IMR-90 (cell line): ENCODE measurements at regions not wholly inside any gene's neighbourhood (a gene's known extent, or its start where the extent isn't known, plus 50 kb on each side); places are given as distances from the start of the nearest gene placed in this dataset.

Source experiments
- ATAC-seq: fragments of 200-7000 bp; cut with Tn5 transposase; 2 replicates; pipeline ENCODE4 v1.9.1; 2020; ENCODE audit warnings: low read depth, mild to moderate bottlenecking, moderate library complexity
- BruUV-seq: library from RNA; stranded (reverse); fragments of 400-500 nt; replicated peaks from 2 replicates; lab custom pipeline; 2021; lab: Mats Ljungman, UMichigan
- CTCF ChIA-PET: fragments of 300-600 bp; formaldehyde crosslinking; extraction: SDS; loops from one replicate; lab custom pipeline; 2021; ENCODE audit warnings: antibody characterized with exemption; lab: Yijun Ruan, JAX
- POLR2A ChIA-PET: fragments of 300-600 bp; sonication (Branson Sonifier 250); formaldehyde crosslinking; loops from one replicate; lab custom pipeline; 2022; ENCODE audit warnings: antibody characterized with exemption; ENCODE audit not compliant: unreplicated experiment; lab: Charles Lee
- DNase-seq: peaks from one replicate; pipeline ENCODE4 v3.0.0; 2013
- H2AFZ ChIP-seq: replicated peaks from 2 replicates; pipeline ENCODE3; 2013; ENCODE audit warnings: low read length, mild to moderate bottlenecking; ENCODE audit not compliant: poor library complexity
- H2AK5ac ChIP-seq: 2 replicates; pipeline ENCODE4 v1.6.1; 2013; ENCODE audit warnings: low read depth, low read length, inconsistent platforms
- H2AK9ac ChIP-seq: replicated peaks from 2 replicates; pipeline ENCODE3; 2013; ENCODE audit warnings: mild to moderate bottlenecking, low read depth, low read length, moderate library complexity; ENCODE audit not compliant: poor library complexity
- H2BK120ac ChIP-seq: 2 replicates; pipeline ENCODE4 v1.6.1; 2013; ENCODE audit warnings: low read depth, low read length, inconsistent platforms
- H2BK15ac ChIP-seq: 3 replicates; pipeline ENCODE4 v1.6.1; 2013; ENCODE audit warnings: low read depth, low read length, inconsistent platforms
- H2BK20ac ChIP-seq: 2 replicates; pipeline ENCODE4 v1.6.1; 2013; ENCODE audit warnings: low read depth, mild to moderate bottlenecking, inconsistent platforms, low read length, moderate library complexity
- H2BK5ac ChIP-seq: 2 replicates; pipeline ENCODE4 v1.6.1; 2013; ENCODE audit warnings: mild to moderate bottlenecking, low read depth, low read length, inconsistent platforms; ENCODE audit not compliant: poor library complexity, severe bottlenecking
- H3K14ac ChIP-seq: replicated peaks from 2 replicates; pipeline ENCODE4 v1.6.1; 2013; ENCODE audit warnings: low read depth, low read length, inconsistent platforms
- H3K18ac ChIP-seq: 2 replicates; pipeline ENCODE4 v1.6.1; 2013; ENCODE audit warnings: low read depth, low read length, control low read depth
- H3K23ac ChIP-seq: 2 replicates; pipeline ENCODE4 v1.6.1; 2013; ENCODE audit warnings: low read depth, low read length, inconsistent platforms
- H3K27ac ChIP-seq: 2 replicates; pipeline ENCODE4 v1.5.1; 2013; ENCODE audit warnings: mild to moderate bottlenecking, control low read depth, low read length; ENCODE audit not compliant: insufficient read depth
- H3K27me3 ChIP-seq: 2 replicates; pipeline ENCODE4 v1.6.1; 2013; ENCODE audit warnings: low read length; ENCODE audit not compliant: control insufficient read depth, insufficient read depth
- H3K36me3 ChIP-seq: 2 replicates; pipeline ENCODE4 v1.6.1; 2013; ENCODE audit warnings: low read length, mixed read lengths; ENCODE audit not compliant: control insufficient read depth, insufficient read depth
- H3K4ac ChIP-seq: 2 replicates; pipeline ENCODE4 v1.6.1; 2013; ENCODE audit warnings: low read depth, low read length, inconsistent platforms
- H3K4me1 ChIP-seq: 2 replicates; pipeline ENCODE4 v1.6.1; 2013; ENCODE audit warnings: low read length, mixed read lengths; ENCODE audit not compliant: control insufficient read depth, insufficient read depth
- H3K4me2 ChIP-seq: 2 replicates; pipeline ENCODE4 v1.6.1; 2013; ENCODE audit warnings: low read depth, mild to moderate bottlenecking, control low read depth, low read length, moderate library complexity
- H3K4me3 ChIP-seq: 2 replicates; pipeline ENCODE4 v1.5.1; 2013; ENCODE audit warnings: low read depth, mild to moderate bottlenecking, control low read depth, low read length, moderate library complexity; ENCODE audit not compliant: insufficient read depth
- H3K56ac ChIP-seq: 2 replicates; pipeline ENCODE4 v1.6.1; 2013; ENCODE audit warnings: low read length, inconsistent platforms; ENCODE audit not compliant: insufficient read depth; ENCODE audit errors: extremely low read depth
- H3K79me1 ChIP-seq, 2 experiments: 2 replicates each; pipeline ENCODE4 v1.6.1; 2013; ENCODE audit warnings: low read length in 2 of 2, inconsistent platforms in 1 of 2, low read depth in 1 of 2
- H3K9ac ChIP-seq: 2 replicates; pipeline ENCODE4 v1.6.1; 2013; ENCODE audit warnings: low read depth, low read length, control low read depth
- H3K9me1 ChIP-seq: 2 replicates; pipeline ENCODE4 v1.6.1; 2013; ENCODE audit warnings: low read length, inconsistent platforms; ENCODE audit not compliant: insufficient read depth
- H3K9me3 ChIP-seq: 2 replicates; pipeline ENCODE4 v1.6.1; 2013; ENCODE audit warnings: low read length; ENCODE audit not compliant: control insufficient read depth, insufficient read depth
- H4K20me1 ChIP-seq: 2 replicates; pipeline ENCODE4 v1.6.1; 2013; ENCODE audit warnings: low read length, inconsistent platforms; ENCODE audit not compliant: insufficient read depth
- H4K5ac ChIP-seq: 2 replicates; pipeline ENCODE4 v1.6.1; 2013; ENCODE audit warnings: mild to moderate bottlenecking, low read depth, low read length, control low read depth
- H4K8ac ChIP-seq, 2 experiments: 2 replicates each; pipeline ENCODE4 v1.6.1; 2013; ENCODE audit warnings: low read depth in 2 of 2, low read length in 2 of 2, control low read depth in 1 of 2, inconsistent platforms in 1 of 2
- H4K91ac ChIP-seq: 2 replicates; pipeline ENCODE4 v1.6.1; 2013; ENCODE audit warnings: low read depth, low read length, inconsistent platforms; ENCODE audit not compliant: insufficient read depth
- CEBPB ChIP-seq: IDR thresholded peaks from 2 replicates; pipeline ENCODE4 v1.6.1; 2012; ENCODE audit warnings: low read depth, low read length, improper control_type of control experiment
- CHD1 ChIP-seq: IDR thresholded peaks from 2 replicates; pipeline ENCODE4 v1.6.1; 2012; ENCODE audit warnings: low read depth, low read length, improper control_type of control experiment
- ELK1 ChIP-seq: fragments of 150-350 bp; IDR thresholded peaks from 2 replicates; pipeline ENCODE4 v1.6.1; 2016; ENCODE audit warnings: low read depth, mild to moderate bottlenecking, low read length, moderate library complexity, borderline replicate concordance
- MAFK ChIP-seq: IDR thresholded peaks from 2 replicates; pipeline ENCODE4 v1.6.1; 2012; ENCODE audit warnings: low read depth, low read length, improper control_type of control experiment
- MAZ ChIP-seq: IDR thresholded peaks from 2 replicates; pipeline ENCODE4 v1.6.1; 2012; ENCODE audit warnings: low read depth, mild to moderate bottlenecking, low read length, improper control_type of control experiment, moderate library complexity, borderline replicate concordance
- MXI1 ChIP-seq: IDR thresholded peaks from 2 replicates; pipeline ENCODE4 v1.6.1; 2012; ENCODE audit warnings: low read depth, mild to moderate bottlenecking, low read length, moderate library complexity, borderline replicate concordance
- NFE2L2 ChIP-seq: fragments of 150-350 bp; IDR thresholded peaks from 2 replicates; pipeline ENCODE4 v1.6.1; 2016; ENCODE audit warnings: low read depth, mild to moderate bottlenecking, low read length
- POLR2A ChIP-seq: IDR thresholded peaks from 2 replicates; pipeline ENCODE4 v1.6.1; 2012; ENCODE audit warnings: mild to moderate bottlenecking, low read depth, low read length
- RAD21 ChIP-seq: IDR thresholded peaks from 2 replicates; pipeline ENCODE4 v1.6.1; 2012; ENCODE audit warnings: low read length, improper control_type of control experiment
- RCOR1 ChIP-seq: IDR thresholded peaks from 2 replicates; pipeline ENCODE4 v1.6.1; 2012; ENCODE audit warnings: mild to moderate bottlenecking, low read length, improper control_type of control experiment; ENCODE audit not compliant: insufficient replicate concordance
- RFX5 ChIP-seq: IDR thresholded peaks from 2 replicates; pipeline ENCODE4 v1.8.0; 2012; ENCODE audit warnings: low read depth, mild to moderate bottlenecking, low read length, moderate library complexity
- SMC3 ChIP-seq: fragments of 150-350 bp; IDR thresholded peaks from 2 replicates; pipeline ENCODE4 v1.6.1; 2016; ENCODE audit warnings: low read depth, mild to moderate bottlenecking, antibody characterized with exemption, low read length, moderate library complexity
- WGBS, 2 experiments: methylation state at CpG; one replicate each; pipeline versions ENCODE4 v1.1.5 to v1.1.7; 2013; ENCODE audit warnings: missing lambda C conversion rate in 2 of 2; ENCODE audit not compliant: insufficient read length in 1 of 2; ENCODE audit errors: extremely low coverage in 2 of 2; 5-methylcytosine and 5-hydroxymethylcytosine counted together
- dilution Hi-C: fragments of 300-500 bp; cut with HindIII; formaldehyde crosslinking; loops from one replicate; pipeline ENCODE4 v1.14.3; 2018; ENCODE audit warnings: low sequenced_read_pairs; ENCODE audit not compliant: unreplicated experiment
- in situ Hi-C: fragments of 300-500 bp; cut with MboI; formaldehyde crosslinking; loops from 3 replicates; pipeline ENCODE4 v1.14.3; 2019; ENCODE audit warnings: low sequenced_read_pairs, inconsistent platforms, mixed read lengths
- intact Hi-C: fragments of 100-400 bp; cut with micrococcal nuclease; formaldehyde crosslinking; loops from 2 replicates; pipeline ENCODE4 v1.10.0; 2022
- TF ChIP-seq, protein P1 (sequence below): conservative IDR thresholded peaks from 2 replicates; pipeline ENCODE4 v1.5.1; 2012; ENCODE audit warnings: mild to moderate bottlenecking, low read depth, low read length, improper control_type of control experiment
- TF ChIP-seq, protein P2 (sequence below): fragments of 150-350 bp; IDR thresholded peaks from 2 replicates; pipeline ENCODE4 v1.6.1; 2017; ENCODE audit warnings: mild to moderate bottlenecking, antibody characterized with exemption, low read length, low read depth

DNA sequence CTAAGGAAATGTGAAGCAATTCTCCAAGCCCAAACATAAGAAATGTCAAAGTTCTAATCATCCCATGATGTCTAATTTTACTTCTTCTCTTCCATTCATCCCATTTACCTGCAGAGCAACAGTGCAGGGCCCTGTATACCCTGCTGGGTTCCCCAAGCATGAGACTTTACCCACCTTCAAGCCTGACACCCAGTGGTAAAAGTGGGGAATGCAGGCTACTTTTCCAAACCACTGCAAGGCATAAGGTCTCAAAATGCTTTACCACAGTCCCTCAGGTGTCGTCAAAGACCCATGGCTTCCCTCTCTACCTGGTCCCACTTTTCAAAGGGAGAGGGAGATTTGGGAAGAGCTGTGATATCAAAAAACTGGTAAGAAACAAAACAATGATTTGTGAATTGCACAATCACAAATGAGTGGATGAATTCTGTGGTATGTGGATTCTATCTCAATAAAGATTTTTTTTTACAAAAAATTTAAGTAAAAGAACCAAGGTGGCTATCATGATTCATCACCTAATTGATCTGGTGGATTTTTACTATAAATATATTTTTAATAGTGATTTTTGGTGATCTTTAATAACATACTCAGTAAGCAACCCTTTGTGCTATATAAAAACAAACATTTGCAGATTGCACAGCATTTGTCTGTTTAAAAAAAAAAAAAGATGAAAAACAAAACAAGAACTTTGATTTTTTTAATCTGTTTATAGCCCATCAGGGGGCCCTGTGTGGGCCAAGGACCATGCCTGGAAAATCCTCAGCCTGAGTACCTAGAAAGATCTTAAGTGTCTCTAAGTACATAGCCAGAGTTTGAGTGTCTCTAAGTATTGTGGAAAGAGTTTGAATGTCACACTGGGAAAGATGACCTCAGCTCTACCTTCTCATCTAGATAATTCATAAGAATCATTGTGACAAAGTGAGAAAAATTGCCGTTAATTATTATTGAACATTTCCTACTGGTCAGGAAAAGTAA is 73.1 kb upstream of the GJB5 start:
- H3K9me1 ChIP-seq = no peaks in the 10 kb centered on the region
- H2BK120ac ChIP-seq = no peak overlapping the region
- no peak overlapping the region for H3K56ac ChIP-seq
- in situ Hi-C loops (no loop called here), dilution Hi-C loops (no loop called here), intact Hi-C loops (loop anchor here (1.0 kb wide), 1 partner anchor 1048 kb away; no protein-coding TSS in a partner anchor)
- H3K4me1 ChIP-seq = no peaks in the 10 kb centered on the region
- WGBS, 2 experiments = no CpG with 5 or more reads among the region's 2 CpGs
- H3K4me3 ChIP-seq = no peak overlapping the region
- H3K27me3 ChIP-seq = no peaks in the 10 kb centered on the region
- H2BK20ac ChIP-seq = no peak overlapping the region
- H3K9me3 ChIP-seq = no peaks in the 10 kb centered on the region
- H2AFZ ChIP-seq = no peak overlapping the region
- H3K18ac ChIP-seq = no peak overlapping the region
- H4K20me1 ChIP-seq = no peaks in the 10 kb centered on the region
- no peak overlapping the region for H3K27ac ChIP-seq
- H4K8ac ChIP-seq = no peak overlapping the region
- H3K14ac ChIP-seq = no peak overlapping the region
- no peaks in the 10 kb centered on the region for H3K79me1 ChIP-seq
- no peak overlapping the region for H4K91ac ChIP-seq
- H3K9ac ChIP-seq = no peak overlapping the region
- H2BK5ac ChIP-seq = no peak overlapping the region
- DNase-seq (peak; percentile 28), ATAC-seq (peak; percentile 87)
- no peak overlapping the region for H3K4ac ChIP-seq
- H4K5ac ChIP-seq = no peak overlapping the region
- H3K4me2 ChIP-seq = no peak overlapping the region
- no peaks in the 10 kb centered on the region for H3K36me3 ChIP-seq
- ChIA-PET POLR2A (no interaction called here), CTCF (no interaction called here)
- no TSS peak for BruUV-seq
- H3K23ac ChIP-seq = no peak overlapping the region
- H2AK5ac ChIP-seq = no peak overlapping the region
- no peak overlapping the region for H2BK15ac ChIP-seq
- H2AK9ac ChIP-seq = no peak overlapping the region
- TF ChIP-seq, protein P1, sequence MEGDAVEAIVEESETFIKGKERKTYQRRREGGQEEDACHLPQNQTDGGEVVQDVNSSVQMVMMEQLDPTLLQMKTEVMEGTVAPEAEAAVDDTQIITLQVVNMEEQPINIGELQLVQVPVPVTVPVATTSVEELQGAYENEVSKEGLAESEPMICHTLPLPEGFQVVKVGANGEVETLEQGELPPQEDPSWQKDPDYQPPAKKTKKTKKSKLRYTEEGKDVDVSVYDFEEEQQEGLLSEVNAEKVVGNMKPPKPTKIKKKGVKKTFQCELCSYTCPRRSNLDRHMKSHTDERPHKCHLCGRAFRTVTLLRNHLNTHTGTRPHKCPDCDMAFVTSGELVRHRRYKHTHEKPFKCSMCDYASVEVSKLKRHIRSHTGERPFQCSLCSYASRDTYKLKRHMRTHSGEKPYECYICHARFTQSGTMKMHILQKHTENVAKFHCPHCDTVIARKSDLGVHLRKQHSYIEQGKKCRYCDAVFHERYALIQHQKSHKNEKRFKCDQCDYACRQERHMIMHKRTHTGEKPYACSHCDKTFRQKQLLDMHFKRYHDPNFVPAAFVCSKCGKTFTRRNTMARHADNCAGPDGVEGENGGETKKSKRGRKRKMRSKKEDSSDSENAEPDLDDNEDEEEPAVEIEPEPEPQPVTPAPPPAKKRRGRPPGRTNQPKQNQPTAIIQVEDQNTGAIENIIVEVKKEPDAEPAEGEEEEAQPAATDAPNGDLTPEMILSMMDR = peak; percentile 55
- no peak for TF ChIP-seq RFX5
- TF ChIP-seq ELK1 = no peak
- no peak for TF ChIP-seq MXI1
- TF ChIP-seq MAZ = no peak
- TF ChIP-seq RCOR1 = no peak
- no peak for TF ChIP-seq MAFK
- peak; percentile 28; the same call in 1 of the 2 replicates for TF ChIP-seq SMC3
- no peak for TF ChIP-seq POLR2A
- no peak for TF ChIP-seq NFE2L2
- TF ChIP-seq RAD21 = peak; percentile 49
- peak; percentile 60 for TF ChIP-seq CEBPB
- TF ChIP-seq, protein P2, sequence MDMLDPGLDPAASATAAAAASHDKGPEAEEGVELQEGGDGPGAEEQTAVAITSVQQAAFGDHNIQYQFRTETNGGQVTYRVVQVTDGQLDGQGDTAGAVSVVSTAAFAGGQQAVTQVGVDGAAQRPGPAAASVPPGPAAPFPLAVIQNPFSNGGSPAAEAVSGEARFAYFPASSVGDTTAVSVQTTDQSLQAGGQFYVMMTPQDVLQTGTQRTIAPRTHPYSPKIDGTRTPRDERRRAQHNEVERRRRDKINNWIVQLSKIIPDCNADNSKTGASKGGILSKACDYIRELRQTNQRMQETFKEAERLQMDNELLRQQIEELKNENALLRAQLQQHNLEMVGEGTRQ = no peak
- no peak for TF ChIP-seq CHD1
